ENCODE measurements at regions not wholly inside any gene's neighbourhood (a gene's known extent, or its start where the extent isn't known, plus 50 kb on each side); places are given as distances from the start of the nearest gene placed in this dataset.

DNA sequence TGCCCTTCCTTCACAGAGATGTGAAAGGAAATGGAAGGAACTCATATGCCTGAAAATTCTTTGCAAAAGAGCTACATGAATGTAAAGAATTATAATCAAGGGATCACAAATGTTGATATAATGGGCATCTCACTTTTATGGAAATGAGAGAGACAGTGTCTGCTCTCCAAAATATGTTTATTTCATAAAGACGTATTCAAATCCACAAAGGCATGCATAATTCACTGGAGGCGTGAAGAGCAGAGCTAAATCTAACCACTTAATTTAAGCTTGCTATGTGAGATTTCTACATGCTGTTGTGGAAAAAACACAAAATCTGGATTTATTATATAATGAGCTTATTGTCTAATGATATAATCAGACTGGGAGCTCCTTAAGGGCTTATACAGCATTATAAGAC is 469.1 kb downstream of the RAP2B start:
- Histone ChIP-seq H3K36me3 (no peaks in the 10 kb centered on the region), H3K27ac (no peak overlapping the region), H3K9me3 (no peaks in the 10 kb centered on the region), H3K27me3 (no peaks in the 10 kb centered on the region), H3K4me1 (no peaks in the 10 kb centered on the region), H3K4me3 (no peak overlapping the region)
- no peak for DNase-seq (ENCODE audit: low spot score in 2 of 2)
- WGBS: 84% methylated on average over 2 of the region's 2 CpGs
- TF ChIP-seq, protein P1, sequence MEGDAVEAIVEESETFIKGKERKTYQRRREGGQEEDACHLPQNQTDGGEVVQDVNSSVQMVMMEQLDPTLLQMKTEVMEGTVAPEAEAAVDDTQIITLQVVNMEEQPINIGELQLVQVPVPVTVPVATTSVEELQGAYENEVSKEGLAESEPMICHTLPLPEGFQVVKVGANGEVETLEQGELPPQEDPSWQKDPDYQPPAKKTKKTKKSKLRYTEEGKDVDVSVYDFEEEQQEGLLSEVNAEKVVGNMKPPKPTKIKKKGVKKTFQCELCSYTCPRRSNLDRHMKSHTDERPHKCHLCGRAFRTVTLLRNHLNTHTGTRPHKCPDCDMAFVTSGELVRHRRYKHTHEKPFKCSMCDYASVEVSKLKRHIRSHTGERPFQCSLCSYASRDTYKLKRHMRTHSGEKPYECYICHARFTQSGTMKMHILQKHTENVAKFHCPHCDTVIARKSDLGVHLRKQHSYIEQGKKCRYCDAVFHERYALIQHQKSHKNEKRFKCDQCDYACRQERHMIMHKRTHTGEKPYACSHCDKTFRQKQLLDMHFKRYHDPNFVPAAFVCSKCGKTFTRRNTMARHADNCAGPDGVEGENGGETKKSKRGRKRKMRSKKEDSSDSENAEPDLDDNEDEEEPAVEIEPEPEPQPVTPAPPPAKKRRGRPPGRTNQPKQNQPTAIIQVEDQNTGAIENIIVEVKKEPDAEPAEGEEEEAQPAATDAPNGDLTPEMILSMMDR (IDR thresholded peaks at IDR 0.05): no peak
- TF ChIP-seq POLR2A (IDR thresholded peaks at IDR 0.05) (no peak), EP300 (IDR thresholded peaks at IDR 0.05) (no peak), POLR2AphosphoS5 (IDR thresholded peaks at IDR 0.05) (no peak)

DNA sequence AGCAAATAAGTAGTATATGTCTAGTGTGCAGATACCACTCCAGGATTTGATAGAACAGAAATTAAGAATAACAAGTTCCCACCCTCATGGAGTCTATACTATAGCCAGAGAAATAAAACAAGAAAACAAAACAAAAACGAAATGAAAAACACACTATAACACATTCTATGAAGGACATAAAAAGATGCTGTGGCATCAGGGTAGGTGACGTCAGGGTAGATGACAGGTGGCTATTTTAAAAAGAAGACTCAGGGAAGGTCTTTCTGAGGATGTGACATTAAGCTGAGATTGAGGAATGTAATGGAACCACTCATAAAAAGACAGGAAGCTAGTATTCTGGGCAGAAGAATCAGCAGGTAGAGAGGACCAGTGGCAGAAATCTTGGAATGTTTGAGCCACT is 469.6 kb downstream of the RAP2B start:
- Histone ChIP-seq H3K4me1 (no peaks in the 10 kb centered on the region), H3K36me3 (no peaks in the 10 kb centered on the region), H3K4me3 (no peak overlapping the region), H3K27me3 (no peaks in the 10 kb centered on the region), H3K9me3 (no peaks in the 10 kb centered on the region), H3K27ac (no peak overlapping the region)
- no peak for TF ChIP-seq POLR2AphosphoS5 (IDR thresholded peaks at IDR 0.05)
- TF ChIP-seq EP300 (IDR thresholded peaks at IDR 0.05): no peak
- TF ChIP-seq POLR2A (IDR thresholded peaks at IDR 0.05): no peak
- TF ChIP-seq, protein P1 (IDR thresholded peaks at IDR 0.05): no peak
- DNase-seq (ENCODE audit: low spot score in 2 of 2): no peak
- WGBS: 83% methylated on average over 2 of the region's 2 CpGs

DNA sequence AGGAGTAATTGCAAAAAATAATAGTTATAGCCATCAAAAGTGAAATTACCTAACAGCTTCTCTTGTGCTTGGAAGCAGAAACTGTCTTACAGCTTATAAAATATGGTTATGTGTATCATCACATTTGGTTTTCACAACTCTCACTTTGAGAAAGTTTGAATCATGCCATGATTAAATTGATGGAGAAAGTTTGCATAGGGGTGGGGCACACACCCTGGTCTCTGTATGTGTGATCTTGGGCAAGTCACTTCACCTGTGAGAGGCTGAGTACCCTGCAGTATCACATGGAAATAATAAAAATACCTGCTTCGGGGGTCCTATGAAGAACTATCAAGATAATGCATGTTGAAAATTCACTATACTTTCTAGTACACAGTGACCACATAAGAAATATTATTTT is 471.4 kb downstream of the RAP2B start:
- TF ChIP-seq, protein P1 (IDR thresholded peaks at IDR 0.05): no peak
- TF ChIP-seq POLR2A (IDR thresholded peaks at IDR 0.05) (no peak), POLR2AphosphoS5 (IDR thresholded peaks at IDR 0.05) (no peak), EP300 (IDR thresholded peaks at IDR 0.05) (no peak)
- no peak overlapping the region for H3K27ac ChIP-seq
- H3K4me1 ChIP-seq: no peaks in the 10 kb centered on the region
- H3K27me3 ChIP-seq: no peaks in the 10 kb centered on the region
- WGBS: 100% methylated on average over 1 of the region's 1 CpG
- no peaks in the 10 kb centered on the region for H3K36me3 ChIP-seq
- DNase-seq (ENCODE audit: low spot score in 2 of 2): no peak
- H3K4me3 ChIP-seq: no peak overlapping the region
- H3K9me3 ChIP-seq: no peaks in the 10 kb centered on the region

GRCh38 chr3:153634683-153635082 is 472.7 kb downstream of the RAP2B start:
- no peak overlapping the region for H3K4me3 ChIP-seq
- no peaks in the 10 kb centered on the region for H3K9me3 ChIP-seq
- H3K4me1 ChIP-seq: no peaks in the 10 kb centered on the region
- 66% methylated on average over 4 of the region's 4 CpGs for WGBS
- no peak for TF ChIP-seq EP300 (IDR thresholded peaks at IDR 0.05)
- no peak for TF ChIP-seq POLR2AphosphoS5 (IDR thresholded peaks at IDR 0.05)
- TF ChIP-seq, protein P1 (IDR thresholded peaks at IDR 0.05): no peak
- no peak for TF ChIP-seq POLR2A (IDR thresholded peaks at IDR 0.05)
- DNase-seq (ENCODE audit: low spot score in 2 of 2): no peak
- no peak overlapping the region for H3K27ac ChIP-seq
- H3K36me3 ChIP-seq: no peaks in the 10 kb centered on the region
- no peaks in the 10 kb centered on the region for H3K27me3 ChIP-seq

- DNase-seq (ENCODE audit: low spot score in 2 of 2): no peak
- Histone ChIP-seq H3K27me3 (no peaks in the 10 kb centered on the region), H3K4me1 (no peaks in the 10 kb centered on the region), H3K4me3 (no peak overlapping the region), H3K9me3 (no peaks in the 10 kb centered on the region), H3K36me3 (no peaks in the 10 kb centered on the region), H3K27ac (no peak overlapping the region)
- no peak for TF ChIP-seq POLR2AphosphoS5 (IDR thresholded peaks at IDR 0.05)
- TF ChIP-seq POLR2A (IDR thresholded peaks at IDR 0.05): no peak
- TF ChIP-seq, protein P1 (IDR thresholded peaks at IDR 0.05): no peak
- no peak for TF ChIP-seq EP300 (IDR thresholded peaks at IDR 0.05)
- 30% methylated on average over 1 of the region's 1 CpG for WGBS
Observed at GRCh38 chr3:153639631-153640030, 477.6 kb downstream of the RAP2B start.

Data from suprapubic skin (tissue), 4 donors.